Nephron (organoid): ENCODE measurements at regions not wholly inside any gene's neighbourhood (a gene's known extent, or its start where the extent isn't known, plus 50 kb on each side); places are given as distances from the start of the nearest gene placed in this dataset.

Source experiments
- H3K27ac Mint-ChIP-seq, 3 experiments: 2 replicates each; pipeline ENCODE4 v1.8.0; 2020; ENCODE audit warnings: mixed read lengths in 3 of 3, mild to moderate bottlenecking in 2 of 3, moderate library complexity in 1 of 3
- H3K27me3 Mint-ChIP-seq: 2 replicates; pipeline ENCODE4 v1.8.0; 2021; ENCODE audit warnings: low read depth, mild to moderate bottlenecking, moderate library complexity, mixed read lengths
- H3K36me3 Mint-ChIP-seq: 2 replicates; pipeline ENCODE4 v1.8.0; 2020; ENCODE audit warnings: low read depth, mixed read lengths
- H3K4me1 Mint-ChIP-seq: 2 replicates; pipeline ENCODE4 v1.8.0; 2020; ENCODE audit warnings: mixed read lengths
- H3K4me3 Mint-ChIP-seq, 3 experiments: 2 replicates each; pipeline ENCODE4 v1.8.0; 2020; ENCODE audit warnings: mild to moderate bottlenecking in 3 of 3, mixed read lengths in 3 of 3, moderate library complexity in 2 of 3
- H3K9me3 Mint-ChIP-seq: 2 replicates; pipeline ENCODE4 v1.8.0; 2020; ENCODE audit warnings: mixed read lengths
- CTCF ChIP-seq, 3 experiments: fragments of 200-600 bp; sonication (generic); IDR thresholded peaks; one replicate each; pipeline ENCODE4 v1.5.0; 2021; ENCODE audit warnings: antibody characterized with exemption in 3 of 3; ENCODE audit not compliant: unreplicated experiment in 3 of 3

GRCh38 chr13:64263285-64263684 is 2847.6 kb upstream of the PCDH20 start:
- TF ChIP-seq CTCF (IDR thresholded peaks at IDR 0.05; ENCODE audit: unreplicated experiment in 3 of 3) = no peak
- Mint-ChIP-seq H3K27ac (no peak overlapping the region), H3K4me3 (no peak overlapping the region)

DNA sequence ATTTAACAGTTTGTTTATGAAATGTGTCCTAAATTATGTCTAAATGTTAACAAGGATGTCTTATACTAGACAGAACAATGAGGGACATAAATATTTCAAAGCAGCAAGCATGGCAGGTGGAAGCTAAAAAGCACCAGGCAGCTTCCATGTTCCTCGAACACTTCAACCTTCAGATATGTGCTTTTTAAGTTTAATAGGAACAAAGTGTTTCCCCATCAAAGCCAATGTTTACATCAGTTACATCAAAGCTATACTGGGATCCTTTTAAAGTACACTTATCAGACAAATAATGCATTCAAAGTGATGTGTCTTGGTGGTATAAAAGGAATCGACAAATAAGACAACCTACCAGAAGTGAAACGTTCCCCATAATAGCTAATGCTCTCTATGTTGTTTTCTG is 2841.1 kb upstream of the PCDH20 start:
- peaks cover 9% of the 10 kb centered on the region for H3K9me3 Mint-ChIP-seq
- no peaks in the 10 kb centered on the region for H3K27me3 Mint-ChIP-seq
- H3K4me3 Mint-ChIP-seq = no peak overlapping the region
- H3K27ac Mint-ChIP-seq = no peak overlapping the region
- TF ChIP-seq CTCF (IDR thresholded peaks at IDR 0.05; ENCODE audit: unreplicated experiment in 3 of 3) = no peak
- H3K4me1 Mint-ChIP-seq = no peaks in the 10 kb centered on the region
- no peaks in the 10 kb centered on the region for H3K36me3 Mint-ChIP-seq

More at GRCh38 chr13:64263285-64263684, 2847.6 kb upstream of the PCDH20 start:
- no peaks in the 10 kb centered on the region for H3K27me3 Mint-ChIP-seq
- H3K9me3 Mint-ChIP-seq = peaks cover 4% of the 10 kb centered on the region
- H3K4me1 Mint-ChIP-seq = no peaks in the 10 kb centered on the region
- H3K36me3 Mint-ChIP-seq = no peaks in the 10 kb centered on the region

DNA sequence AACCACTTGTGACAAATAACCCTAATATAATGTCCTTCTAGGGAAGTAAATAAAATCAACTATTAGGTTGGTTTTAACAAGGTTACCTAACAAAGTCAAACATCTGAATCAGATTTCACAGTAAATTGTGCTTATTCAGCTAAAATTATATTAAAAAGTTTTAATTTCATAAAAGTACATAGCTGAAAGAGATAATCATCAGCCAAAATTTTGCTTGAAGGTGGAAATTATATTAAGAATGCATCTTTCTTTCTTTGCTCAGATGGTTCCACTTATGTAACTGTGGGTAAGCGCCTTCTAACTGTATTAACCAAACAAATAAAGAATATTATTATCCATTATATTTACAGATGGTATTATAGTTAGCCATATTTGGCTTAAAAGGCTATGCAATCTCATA is 2840.3 kb upstream of the PCDH20 start:
- H3K9me3 Mint-ChIP-seq = peaks cover 9% of the 10 kb centered on the region
- H3K4me1 Mint-ChIP-seq = no peaks in the 10 kb centered on the region
- no peak overlapping the region for H3K27ac Mint-ChIP-seq
- no peak overlapping the region for H3K4me3 Mint-ChIP-seq
- H3K36me3 Mint-ChIP-seq = no peaks in the 10 kb centered on the region
- H3K27me3 Mint-ChIP-seq = no peaks in the 10 kb centered on the region
- TF ChIP-seq CTCF (IDR thresholded peaks at IDR 0.05; ENCODE audit: unreplicated experiment in 3 of 3) = no peak

- no peaks in the 10 kb centered on the region for H3K4me1 Mint-ChIP-seq
- TF ChIP-seq CTCF (IDR thresholded peaks at IDR 0.05; ENCODE audit: unreplicated experiment in 3 of 3) = no peak
- no peak overlapping the region for H3K4me3 Mint-ChIP-seq
- no peaks in the 10 kb centered on the region for H3K27me3 Mint-ChIP-seq
- H3K27ac Mint-ChIP-seq = peak overlapping the region in 1 of 3 experiments; percentile 59
- peaks cover 12% of the 10 kb centered on the region for H3K9me3 Mint-ChIP-seq
- no peaks in the 10 kb centered on the region for H3K36me3 Mint-ChIP-seq
These were observed 2832.9 kb upstream of the PCDH20 start for GRCh38 chr13:64248371-64249065.

DNA sequence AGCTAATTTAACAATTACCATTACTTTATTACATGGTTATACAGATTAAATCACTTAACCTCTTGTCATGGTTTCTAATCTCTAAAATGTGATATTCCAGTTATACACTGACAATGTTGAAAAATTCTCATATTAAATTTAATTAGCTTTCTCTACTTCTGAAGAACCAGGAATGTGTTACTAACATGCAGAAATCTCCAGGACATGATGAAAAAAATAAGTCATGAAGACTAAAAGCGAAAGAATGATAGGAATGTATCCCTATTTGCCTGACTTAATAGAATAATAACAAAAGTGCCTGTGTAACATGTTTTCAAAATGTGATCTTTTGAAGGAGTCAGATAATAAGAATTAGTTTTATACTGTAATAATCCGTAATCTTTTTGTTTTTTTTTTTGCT is 2823.7 kb upstream of the PCDH20 start:
- Mint-ChIP-seq H3K9me3 (no peaks in the 10 kb centered on the region), H3K4me3 (no peak overlapping the region), H3K4me1 (no peaks in the 10 kb centered on the region), H3K27me3 (no peaks in the 10 kb centered on the region), H3K27ac (peak overlapping the region in 1 of 3 experiments; percentile 78), H3K36me3 (no peaks in the 10 kb centered on the region)
- TF ChIP-seq CTCF (IDR thresholded peaks at IDR 0.05; ENCODE audit: unreplicated experiment in 3 of 3) = no peak

- no peaks in the 10 kb centered on the region for H3K27me3 Mint-ChIP-seq
- no peaks in the 10 kb centered on the region for H3K36me3 Mint-ChIP-seq
These were observed 2818.6 kb upstream of the PCDH20 start for GRCh38 chr13:64234255-64234654.

More at GRCh38 chr13:64234255-64234654, 2818.6 kb upstream of the PCDH20 start:
- Mint-ChIP-seq H3K27ac (no peak overlapping the region), H3K9me3 (peaks cover 8% of the 10 kb centered on the region), H3K4me3 (no peak overlapping the region), H3K4me1 (no peaks in the 10 kb centered on the region)
- no peak for TF ChIP-seq CTCF (IDR thresholded peaks at IDR 0.05; ENCODE audit: unreplicated experiment in 3 of 3)
